Memory B cell (primary cell): ENCODE measurements at regions not wholly inside any gene's neighbourhood (a gene's known extent, or its start where the extent isn't known, plus 50 kb on each side); places are given as distances from the start of the nearest gene placed in this dataset.

Source experiments
- ATAC-seq: fragments of 150-1000 bp; cut with Tn5 transposase; 2 replicates; pipeline ENCODE4 v1.10.0; 2021; ENCODE audit warnings: low read depth, mild to moderate bottlenecking, moderate library complexity
- DNase-seq, 2 donors: peaks; one replicate each; pipeline ENCODE4 v3.0.0; 2022; ENCODE audit warnings: low spot score in 2 of 2
- H3K27ac Mint-ChIP-seq: one replicate; pipeline ENCODE4 v1.8.0; 2022; ENCODE audit warnings: mild to moderate bottlenecking, moderate library complexity, mixed read lengths
- H3K27me3 Mint-ChIP-seq: one replicate; pipeline ENCODE4 v1.8.0; 2022; ENCODE audit warnings: mixed read lengths
- H3K36me3 Mint-ChIP-seq: one replicate; pipeline ENCODE4 v1.8.0; 2022; ENCODE audit warnings: mild to moderate bottlenecking, mixed read lengths
- H3K4me1 Mint-ChIP-seq: one replicate; pipeline ENCODE4 v1.8.0; 2022; ENCODE audit warnings: mixed read lengths
- H3K4me3 Mint-ChIP-seq: one replicate; pipeline ENCODE4 v1.8.0; 2022; ENCODE audit warnings: mild to moderate bottlenecking, moderate library complexity, mixed read lengths
- H3K9me3 Mint-ChIP-seq: one replicate; pipeline ENCODE4 v1.8.0; 2022; ENCODE audit warnings: mixed read lengths

DNA sequence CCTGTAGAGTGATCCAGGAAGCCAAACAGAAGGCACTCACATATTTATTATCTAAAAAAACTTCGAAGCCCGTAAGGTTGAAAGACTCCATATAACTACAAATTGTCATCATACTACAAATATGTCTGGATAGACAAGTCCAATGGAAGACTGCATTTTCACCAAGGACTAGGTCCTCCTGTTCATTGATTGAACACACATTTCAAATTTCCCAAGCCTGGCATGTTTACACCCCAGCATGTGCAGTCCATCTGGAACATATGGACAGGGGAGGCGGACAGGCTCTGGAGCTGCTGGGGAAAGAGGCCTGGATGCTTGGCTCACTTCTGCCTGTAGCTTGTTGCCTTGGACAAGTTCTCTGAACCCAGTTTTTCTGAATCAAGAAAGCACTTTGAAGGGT, 378.7 kb downstream of the ENC1 start:
- H3K36me3 Mint-ChIP-seq: no peaks in the 10 kb centered on the region

DNA sequence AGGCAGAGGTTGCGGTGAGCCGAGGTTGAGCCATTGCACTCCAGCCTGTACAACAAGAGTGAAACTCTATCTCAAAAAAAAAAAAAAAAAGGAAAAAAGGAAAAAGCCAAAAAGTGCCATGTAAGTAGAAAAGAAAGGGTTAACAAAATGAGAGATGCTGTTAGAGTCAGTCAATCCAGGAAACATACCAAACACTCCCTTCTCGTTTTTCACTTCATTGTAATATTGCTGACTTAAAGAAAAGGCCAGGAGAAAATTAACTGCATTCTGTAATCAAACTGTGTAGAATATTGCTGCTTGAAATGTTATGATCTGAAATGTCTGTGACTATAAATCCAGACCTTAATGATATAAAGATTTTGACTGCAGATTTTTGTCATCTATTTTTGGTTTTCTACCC, 379.1 kb downstream of the ENC1 start:
- H3K4me1 Mint-ChIP-seq: peaks cover 6% of the 10 kb centered on the region
- peaks cover 10% of the 10 kb centered on the region for H3K27me3 Mint-ChIP-seq
- H3K9me3 Mint-ChIP-seq: no peaks in the 10 kb centered on the region
- DNase-seq: no peak
- ATAC-seq: no peak
- no peak overlapping the region for H3K27ac Mint-ChIP-seq
- H3K36me3 Mint-ChIP-seq: no peaks in the 10 kb centered on the region
- H3K4me3 Mint-ChIP-seq: no peak overlapping the region

More for the DNA sequence above, 378.7 kb downstream of the ENC1 start:
- Mint-ChIP-seq H3K9me3 (no peaks in the 10 kb centered on the region), H3K27me3 (peaks cover 9% of the 10 kb centered on the region), H3K4me1 (peaks cover 5% of the 10 kb centered on the region), H3K27ac (no peak overlapping the region), H3K4me3 (no peak overlapping the region)
- ATAC-seq (no peak), DNase-seq (no peak)

DNA sequence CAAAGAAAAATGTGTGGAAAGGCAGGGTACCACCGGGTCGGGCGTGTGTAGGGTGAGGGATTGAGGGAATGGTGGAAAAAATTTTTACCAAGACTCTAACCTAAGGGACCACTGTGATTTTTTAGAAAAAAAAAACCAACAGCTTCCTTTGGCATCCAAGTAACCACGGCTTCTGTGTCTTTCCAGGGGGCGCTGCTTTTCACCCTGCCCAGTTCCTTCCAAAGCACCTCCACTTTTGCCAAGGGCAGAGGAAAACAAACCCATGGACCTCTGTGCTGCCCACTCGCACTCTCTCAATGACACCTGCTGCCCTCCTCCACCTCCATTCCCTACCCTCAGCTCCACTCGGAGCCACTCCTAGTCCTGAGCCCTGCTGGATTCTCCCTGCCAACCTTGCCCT, 381.0 kb downstream of the ENC1 start:
- ATAC-seq: no peak
- no peak for DNase-seq
- H3K9me3 Mint-ChIP-seq: no peaks in the 10 kb centered on the region
- peaks cover 8% of the 10 kb centered on the region for H3K27me3 Mint-ChIP-seq
- no peaks in the 10 kb centered on the region for H3K36me3 Mint-ChIP-seq
- no peak overlapping the region for H3K27ac Mint-ChIP-seq
- H3K4me1 Mint-ChIP-seq: peaks cover 6% of the 10 kb centered on the region
- no peak overlapping the region for H3K4me3 Mint-ChIP-seq

DNA sequence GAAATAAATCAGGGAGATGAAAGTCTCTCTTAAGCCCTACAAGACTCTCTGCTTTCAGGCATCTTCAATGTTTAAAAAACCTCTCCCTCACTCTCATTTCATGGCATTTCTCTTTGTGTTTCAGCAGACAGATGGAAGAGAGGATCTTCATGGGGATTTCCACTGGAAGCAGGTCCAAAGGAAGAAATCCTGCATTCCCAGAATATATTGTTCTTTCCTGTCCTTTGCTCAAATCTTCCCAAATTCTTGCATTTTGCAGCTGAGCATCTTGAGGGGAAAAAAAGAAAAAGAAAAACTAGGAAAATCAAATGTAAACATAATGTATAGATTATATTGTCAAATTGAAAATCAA, 382.2 kb downstream of the ENC1 start:
- Mint-ChIP-seq H3K4me3 (no peak overlapping the region), H3K27me3 (peaks cover 8% of the 10 kb centered on the region), H3K9me3 (no peaks in the 10 kb centered on the region), H3K4me1 (peaks cover 6% of the 10 kb centered on the region), H3K36me3 (no peaks in the 10 kb centered on the region), H3K27ac (no peak overlapping the region)
- DNase-seq (no peak), ATAC-seq (no peak)

GRCh38 chr5:74257645-74258313, 382.7 kb downstream of the ENC1 start:
- Mint-ChIP-seq H3K27me3 (peaks cover 9% of the 10 kb centered on the region), H3K4me1 (peaks cover 6% of the 10 kb centered on the region), H3K27ac (no peak overlapping the region), H3K36me3 (no peaks in the 10 kb centered on the region), H3K9me3 (no peaks in the 10 kb centered on the region), H3K4me3 (no peak overlapping the region)
- ATAC-seq: no peak
- DNase-seq: no peak

- ATAC-seq (no peak), DNase-seq (no peak)
- peaks cover 12% of the 10 kb centered on the region for H3K27me3 Mint-ChIP-seq
- H3K9me3 Mint-ChIP-seq: no peaks in the 10 kb centered on the region
- H3K36me3 Mint-ChIP-seq: no peaks in the 10 kb centered on the region
- H3K4me3 Mint-ChIP-seq: no peak overlapping the region
- H3K4me1 Mint-ChIP-seq: peaks cover 6% of the 10 kb centered on the region
- H3K27ac Mint-ChIP-seq: no peak overlapping the region
Observed at GRCh38 chr5:74257060-74257527, 383.4 kb downstream of the ENC1 start.

GRCh38 chr5:74255692-74256392, 384.7 kb downstream of the ENC1 start:
- ATAC-seq (no peak), DNase-seq (no peak)
- H3K4me3 Mint-ChIP-seq: no peak overlapping the region
- H3K27me3 Mint-ChIP-seq: peaks cover 14% of the 10 kb centered on the region
- H3K9me3 Mint-ChIP-seq: no peaks in the 10 kb centered on the region
- H3K27ac Mint-ChIP-seq: no peak overlapping the region
- H3K36me3 Mint-ChIP-seq: no peaks in the 10 kb centered on the region
- H3K4me1 Mint-ChIP-seq: peaks cover 7% of the 10 kb centered on the region

DNA sequence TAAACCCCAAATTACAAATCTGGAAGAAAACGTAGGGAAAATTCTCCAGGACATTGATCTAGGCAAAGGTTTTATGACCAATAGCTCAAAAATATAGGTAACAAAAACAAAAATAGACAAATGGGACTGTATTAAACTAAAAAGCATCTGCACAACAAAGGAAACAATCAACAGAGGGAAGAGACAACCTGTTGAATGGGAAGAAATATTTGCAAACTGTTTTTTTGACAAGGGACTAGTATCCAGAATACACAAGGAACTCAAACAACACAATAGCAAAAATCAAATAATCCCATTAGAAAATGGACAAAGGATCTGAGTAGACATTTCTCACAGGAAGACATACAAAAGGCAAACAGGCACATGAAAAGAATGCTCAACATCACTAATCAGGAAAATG, 386.3 kb downstream of the ENC1 start:
- DNase-seq (no peak), ATAC-seq (no peak)
- H3K4me1 Mint-ChIP-seq: peaks cover 9% of the 10 kb centered on the region
- no peaks in the 10 kb centered on the region for H3K9me3 Mint-ChIP-seq
- no peaks in the 10 kb centered on the region for H3K36me3 Mint-ChIP-seq
- no peak overlapping the region for H3K27ac Mint-ChIP-seq
- H3K4me3 Mint-ChIP-seq: no peak overlapping the region
- peaks cover 13% of the 10 kb centered on the region for H3K27me3 Mint-ChIP-seq

- H3K36me3 Mint-ChIP-seq: no peaks in the 10 kb centered on the region
- H3K4me3 Mint-ChIP-seq: no peak overlapping the region
- no peaks in the 10 kb centered on the region for H3K9me3 Mint-ChIP-seq
- peaks cover 17% of the 10 kb centered on the region for H3K27me3 Mint-ChIP-seq
- ATAC-seq (no peak), DNase-seq (no peak)
- H3K4me1 Mint-ChIP-seq: peaks cover 6% of the 10 kb centered on the region
- H3K27ac Mint-ChIP-seq: no peak overlapping the region
Observed at GRCh38 chr5:74252044-74252443, 388.5 kb downstream of the ENC1 start.

GRCh38 chr5:74251141-74252035, 389.1 kb downstream of the ENC1 start:
- no peak for ATAC-seq
- H3K4me3 Mint-ChIP-seq: no peak overlapping the region
- peaks cover 13% of the 10 kb centered on the region for H3K27me3 Mint-ChIP-seq
- no peaks in the 10 kb centered on the region for H3K9me3 Mint-ChIP-seq
- H3K36me3 Mint-ChIP-seq: no peaks in the 10 kb centered on the region
- H3K27ac Mint-ChIP-seq: no peak overlapping the region
- no peak for DNase-seq
- H3K4me1 Mint-ChIP-seq: peaks cover 2% of the 10 kb centered on the region

- DNase-seq (no peak), ATAC-seq (no peak)
- Mint-ChIP-seq H3K9me3 (no peaks in the 10 kb centered on the region), H3K36me3 (no peaks in the 10 kb centered on the region), H3K4me1 (peaks cover 2% of the 10 kb centered on the region), H3K27ac (no peak overlapping the region), H3K4me3 (no peak overlapping the region), H3K27me3 (peaks cover 13% of the 10 kb centered on the region)
Observed at GRCh38 chr5:74250304-74251102, 390.0 kb downstream of the ENC1 start.

DNA sequence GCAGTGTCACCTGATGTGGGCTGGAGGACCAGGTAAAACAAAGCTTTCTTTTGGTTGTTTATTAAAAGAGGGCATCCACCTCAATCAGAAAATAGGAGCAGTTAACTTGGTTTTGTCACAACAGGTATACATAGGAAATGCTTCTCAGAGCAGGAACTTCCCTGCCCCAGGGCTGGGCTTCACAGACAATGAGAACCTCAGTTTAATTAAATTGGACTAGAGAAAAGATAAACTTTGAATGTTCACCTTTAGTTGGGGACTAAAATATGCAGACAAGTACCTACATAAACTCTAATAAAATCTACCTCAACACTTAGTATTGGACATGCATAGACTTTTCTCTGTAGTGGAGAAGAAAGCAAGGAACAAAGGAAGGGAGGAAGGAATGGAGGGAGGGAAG, 392.0 kb downstream of the ENC1 start:
- no peak overlapping the region for H3K4me3 Mint-ChIP-seq
- peaks cover 2% of the 10 kb centered on the region for H3K4me1 Mint-ChIP-seq
- no peaks in the 10 kb centered on the region for H3K9me3 Mint-ChIP-seq
- peaks cover 13% of the 10 kb centered on the region for H3K27me3 Mint-ChIP-seq
- DNase-seq: no peak
- no peaks in the 10 kb centered on the region for H3K36me3 Mint-ChIP-seq
- H3K27ac Mint-ChIP-seq: no peak overlapping the region
- ATAC-seq: no peak

- Mint-ChIP-seq H3K36me3 (no peaks in the 10 kb centered on the region), H3K4me1 (no peaks in the 10 kb centered on the region), H3K27me3 (peaks cover 7% of the 10 kb centered on the region), H3K9me3 (no peaks in the 10 kb centered on the region), H3K27ac (no peak overlapping the region), H3K4me3 (no peak overlapping the region)
- ATAC-seq: no peak
- DNase-seq: no peak
Observed at GRCh38 chr5:74244406-74244805, 396.1 kb downstream of the ENC1 start.
